HepG2 (cell line): ENCODE measurements at regions not wholly inside any gene's neighbourhood (a gene's known extent, or its start where the extent isn't known, plus 50 kb on each side); places are given as distances from the start of the nearest gene placed in this dataset.

ENCODE experiments used
- ATAC-seq: fragments of 200-7000 bp; cut with Tn5 transposase; 3 replicates; pipeline ENCODE4 v1.9.1; 2020; ENCODE audit warnings: mild to moderate bottlenecking, moderate library complexity
- BruUV-seq: library from RNA; stranded (reverse); fragments of 400-500 nt; replicated peaks from 2 replicates; lab custom pipeline; 2021; lab: Mats Ljungman, UMichigan
- CTCF ChIA-PET: fragments of 300-600 bp; formaldehyde crosslinking; extraction: SDS; loops from one replicate; lab custom pipeline; 2021; ENCODE audit warnings: low total read pairs, inconsistent platforms, low intra/inter-chr PET ratio; lab: Yijun Ruan, JAX
- POLR2A ChIA-PET: fragments of 350-600 bp; sonication (Branson Sonifier 250); formaldehyde crosslinking; loops from one replicate; lab custom pipeline; 2020; ENCODE audit warnings: antibody characterized with exemption, inconsistent platforms; lab: Yijun Ruan, JAX
- DNase-seq: peaks from one replicate; pipeline ENCODE4 v3.0.0-alpha.2; 2015; ENCODE audit warnings: low spot score
- FAIRE-seq: peaks from 3 replicates; lab custom pipeline; 2011; peaks lifted over from hg19 to GRCh38; lab: Jason Lieb, UNC
- H2AFZ ChIP-seq: one replicate; pipeline ENCODE4 v1.6.1; 2011; ENCODE audit warnings: low read length, inconsistent platforms
- H3K27ac ChIP-seq: fragments of 300-600 bp; 3 replicates; pipeline ENCODE4 v1.8.0; 2011; ENCODE audit warnings: mixed run types, mild to moderate bottlenecking, mixed read lengths, low read length, inconsistent platforms; ENCODE audit not compliant: insufficient read depth; ENCODE audit errors: extremely low read length
- H3K27me3 ChIP-seq, 2 experiments: fragments of 200-600 bp in 1 of 2; 2 replicates in 1 of 2; 3 replicates in 1 of 2; pipeline versions ENCODE4 v1.6.0 to v1.8.0; 2011; ENCODE audit warnings: low read length in 2 of 2, mild to moderate bottlenecking in 2 of 2, moderate library complexity in 2 of 2, inconsistent platforms in 1 of 2; ENCODE audit not compliant: insufficient read depth in 2 of 2, control insufficient read depth in 1 of 2
- H3K36me3 ChIP-seq, 2 experiments: fragments of 200-600 bp in 1 of 2; replicated peaks in 1 of 2; 2 replicates in 1 of 2; 3 replicates in 1 of 2; pipeline versions ENCODE4 v1.5.1 to v1.8.0; 2011; ENCODE audit warnings: low read length in 2 of 2, inconsistent platforms in 1 of 2; ENCODE audit not compliant: insufficient read depth in 2 of 2, control insufficient read depth in 1 of 2
- H3K4me1 ChIP-seq: 2 replicates; pipeline ENCODE4 v1.5.1; 2012; ENCODE audit warnings: low read length, inconsistent platforms; ENCODE audit not compliant: insufficient read depth
- H3K4me2 ChIP-seq: 2 replicates; pipeline ENCODE4 v1.6.0; 2011; ENCODE audit warnings: low read depth, low read length, inconsistent platforms
- H3K4me3 ChIP-seq, 3 experiments: fragments of 200-600 bp in 1 of 3; sonication (generic), shearing (Covaris generic) in 1 of 3; replicated peaks in 1 of 3; 2 replicates each; pipeline ENCODE4 v1.5.1; 2011 to 2016; ENCODE audit warnings: low read length in 3 of 3, inconsistent platforms in 2 of 3, low read depth in 2 of 3, mild to moderate bottlenecking in 2 of 3, control low read depth in 1 of 3, mixed read lengths in 1 of 3; ENCODE audit not compliant: insufficient read depth in 1 of 3
- H3K79me2 ChIP-seq: one replicate; pipeline ENCODE4 v1.6.1; 2011; ENCODE audit warnings: low read length, inconsistent platforms; ENCODE audit not compliant: insufficient read depth
- H3K9ac ChIP-seq: 2 replicates; pipeline ENCODE4 v1.6.0; 2011; ENCODE audit warnings: mild to moderate bottlenecking, low read depth, low read length, inconsistent platforms; ENCODE audit not compliant: insufficient read depth
- H3K9me3 ChIP-seq: 2 replicates; pipeline ENCODE4 v1.5.1; 2012; ENCODE audit warnings: mild to moderate bottlenecking, low read length
- H4K20me1 ChIP-seq: 2 replicates; pipeline ENCODE4 v1.6.0; 2011; ENCODE audit warnings: inconsistent platforms, mild to moderate bottlenecking, low read length, moderate library complexity; ENCODE audit not compliant: insufficient read depth
- ASH2L ChIP-seq: fragments of 300-600, 200-600 bp; sonication (generic); IDR thresholded peaks from 2 replicates; pipeline ENCODE4 v1.7.0; 2017; ENCODE audit warnings: low read depth, mild to moderate bottlenecking, moderate library complexity, mixed read lengths, low read length; ENCODE audit not compliant: insufficient read length
- DMAP1 ChIP-seq: IDR thresholded peaks from 2 replicates; pipeline ENCODE4 v1.6.1; 2016
- FUBP1 ChIP-seq: sonication (generic); formaldehyde crosslinking; IDR thresholded peaks from 2 replicates; pipeline ENCODE4 v1.5.1; 2020; ENCODE audit warnings: missing genetic modification reagents, mild to moderate bottlenecking, borderline replicate concordance
- MAZ ChIP-seq, 2 experiments: sonication (generic) in 1 of 2; formaldehyde crosslinking in 1 of 2; IDR thresholded peaks; 2 replicates each; pipeline versions ENCODE4 v1.5.0 to v1.6.1; 2012 to 2020; ENCODE audit warnings: low read depth in 2 of 2, mild to moderate bottlenecking in 2 of 2, borderline replicate concordance in 1 of 2, improper control_type of control experiment in 1 of 2, low read length in 1 of 2, missing genetic modification reagents in 1 of 2, moderate library complexity in 1 of 2
- NFKB2 ChIP-seq: sonication (generic); formaldehyde crosslinking; IDR thresholded peaks from 2 replicates; pipeline ENCODE4 v1.4.0; 2020; ENCODE audit warnings: missing genetic modification reagents, borderline replicate concordance
- NR2F2 ChIP-seq: IDR thresholded peaks from 2 replicates; pipeline ENCODE4 v1.6.1; 2012; ENCODE audit warnings: low read depth, inconsistent platforms, borderline replicate concordance
- RFXANK ChIP-seq: IDR thresholded peaks from 2 replicates; pipeline ENCODE4 v1.6.1; 2016
- SPEN ChIP-seq: sonication (generic); formaldehyde crosslinking; IDR thresholded peaks from 2 replicates; pipeline ENCODE4 v1.5.1; 2020; ENCODE audit warnings: low read depth, mild to moderate bottlenecking, missing genetic modification reagents
- TBX2 ChIP-seq: sonication (generic); formaldehyde crosslinking; IDR thresholded peaks from 2 replicates; pipeline ENCODE4 v1.5.0; 2020; ENCODE audit warnings: missing genetic modification reagents, mild to moderate bottlenecking, borderline replicate concordance
- TEAD3 ChIP-seq: optimal IDR thresholded peaks from 2 replicates; pipeline ENCODE3; 2016; ENCODE audit warnings: borderline replicate concordance
- ZBTB7B ChIP-seq: sonication (generic); formaldehyde crosslinking; IDR thresholded peaks from 2 replicates; pipeline ENCODE4 v1.4.0; 2020; ENCODE audit warnings: missing genetic modification reagents
- ZNF3 ChIP-seq: IDR thresholded peaks from 2 replicates; pipeline ENCODE4 v1.7.0; 2017; ENCODE audit warnings: inconsistent platforms
- ZNF543 ChIP-seq: sonication (generic); formaldehyde crosslinking; IDR thresholded peaks from 2 replicates; pipeline ENCODE4 v1.4.0; 2020; ENCODE audit warnings: mild to moderate bottlenecking, missing genetic modification reagents
- ZNF7 ChIP-seq: IDR thresholded peaks from 2 replicates; pipeline ENCODE4 v1.6.1; 2016; ENCODE audit warnings: missing biosample characterization, missing genetic modification reagents
- WGBS: methylation state at CpG from one replicate; pipeline ENCODE4 v1.1.6; 2017; ENCODE audit warnings: low lambda C conversion rate; 5-methylcytosine and 5-hydroxymethylcytosine counted together
- in situ Hi-C: cut with HindIII; loops from 2 replicates; pipeline ENCODE4 v1.10.0; 2017; ENCODE audit warnings: low pct_unique_long_range_greater_than_20kb; ENCODE audit not compliant: extremely low pct_ligation_motif_present
- intact Hi-C: fragments of 100-400 bp; cut with micrococcal nuclease; formaldehyde crosslinking; loops from one replicate; pipeline ENCODE4 v1.10.0; 2022; ENCODE audit not compliant: unreplicated experiment
- TF ChIP-seq, protein P1 (sequence below): IDR thresholded peaks from 2 replicates; pipeline ENCODE4 v1.6.1; 2016; ENCODE audit warnings: mild to moderate bottlenecking, missing biosample characterization, missing genetic modification reagents
- TF ChIP-seq, protein P2 (sequence below): IDR thresholded peaks from 2 replicates; pipeline ENCODE4 v1.6.1; 2016; ENCODE audit warnings: low read depth

DNA sequence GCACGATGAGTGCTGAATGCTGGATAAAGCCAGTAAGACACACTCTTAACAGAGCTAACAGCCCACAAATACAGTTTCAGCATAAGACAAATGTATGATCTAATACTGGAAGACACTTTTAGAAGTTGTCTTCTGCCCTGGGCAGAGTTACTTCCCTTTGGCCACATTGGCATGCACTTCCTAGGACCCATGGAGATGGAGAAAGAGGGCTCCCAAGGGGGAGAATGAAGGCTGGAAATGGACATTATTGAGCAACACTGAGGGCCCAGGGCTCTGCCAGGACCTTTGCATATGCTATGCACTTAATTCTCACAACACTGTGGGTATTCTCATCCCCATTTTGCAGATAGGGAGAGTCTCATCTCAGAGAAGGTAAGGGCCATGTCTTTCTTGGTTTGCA is 123.1 kb downstream of the ADAMTS15 start:
- in situ Hi-C loops (no loop called here), intact Hi-C loops (no loop called here)
- Histone ChIP-seq H3K4me2 (no peak overlapping the region), H3K27ac (no peak overlapping the region), H3K4me1 (no peaks in the 10 kb centered on the region), H3K36me3 (no peaks in the 10 kb centered on the region), H3K79me2 (no peaks in the 10 kb centered on the region), H3K4me3 (no peak overlapping the region), H4K20me1 (no peaks in the 10 kb centered on the region), H3K9me3 (no peaks in the 10 kb centered on the region), H3K9ac (no peak overlapping the region), H3K27me3 (peaks cover 0 to 4% of the 10 kb centered on the region in 2 experiments; a peak in 1 of 5 replicates), H2AFZ (no peak overlapping the region)
- BruUV-seq: no TSS peak
- 17% methylated on average over 1 of the region's 1 CpG for WGBS
- TF ChIP-seq ZNF7 (CRISPR knock-in tag) (no peak), SPEN (no peak), ASH2L (no peak), ZNF3 (CRISPR knock-in tag) (no peak), TBX2 (CRISPR knock-in tag) (no peak), ZNF543 (CRISPR knock-in tag) (no peak)
- POLR2A ChIA-PET: no interaction called here
- no peak for FAIRE-seq
- CTCF ChIA-PET: no interaction called here
- ATAC-seq: no peak
- DNase-seq: no peak

DNA sequence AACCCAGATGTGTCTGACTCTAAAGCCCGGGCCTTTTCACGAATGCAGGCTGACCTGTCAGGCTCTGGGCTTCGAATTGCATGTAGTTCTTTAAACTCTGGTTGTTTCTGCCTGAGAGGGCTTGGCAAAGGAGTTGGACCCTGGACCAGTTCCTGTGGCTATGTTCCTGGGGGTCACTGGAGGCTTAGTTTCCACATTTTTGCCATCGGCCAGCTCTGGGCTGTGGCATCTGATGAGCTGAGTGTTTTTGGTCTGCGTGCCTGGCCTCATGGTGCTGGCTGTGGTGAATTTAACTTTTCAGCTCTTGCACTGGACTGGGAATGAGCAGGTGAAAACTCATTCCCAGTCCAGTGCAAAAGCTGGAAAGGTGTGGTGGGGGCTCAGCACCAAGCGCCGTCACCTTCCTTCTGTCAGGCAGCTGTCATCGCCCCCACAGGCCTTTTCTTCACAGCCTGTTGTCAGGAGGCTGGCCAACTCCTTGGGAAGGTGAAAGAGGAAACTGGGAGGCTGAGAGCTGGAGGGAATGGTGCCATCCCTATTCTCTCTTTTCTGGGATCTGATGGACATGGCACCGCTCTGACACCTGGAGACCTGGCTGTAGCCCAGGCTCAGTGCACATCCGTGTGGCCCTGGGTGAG is 123.6 kb downstream of the ADAMTS15 start:
- Histone ChIP-seq H3K9ac (no peak overlapping the region), H2AFZ (no peak overlapping the region), H3K4me2 (no peak overlapping the region), H3K36me3 (no peaks in the 10 kb centered on the region), H3K4me3 (no peak overlapping the region), H4K20me1 (no peaks in the 10 kb centered on the region), H3K27ac (no peak overlapping the region), H3K27me3 (peaks cover 0 to 4% of the 10 kb centered on the region in 2 experiments; a peak in 1 of 5 replicates), H3K4me1 (no peaks in the 10 kb centered on the region), H3K79me2 (no peaks in the 10 kb centered on the region), H3K9me3 (no peaks in the 10 kb centered on the region)
- ATAC-seq: no peak
- BruUV-seq: no TSS peak
- 24% methylated on average over 7 of the region's 10 CpGs for WGBS
- no peak for DNase-seq
- POLR2A ChIA-PET: no interaction called here
- in situ Hi-C loops (no loop called here), intact Hi-C loops (loop anchor here (1.0 kb wide), 1 partner anchor 21 kb away; no protein-coding TSS in a partner anchor)
- CTCF ChIA-PET: no interaction called here
- FAIRE-seq: no peak
- TF ChIP-seq, protein P1, sequence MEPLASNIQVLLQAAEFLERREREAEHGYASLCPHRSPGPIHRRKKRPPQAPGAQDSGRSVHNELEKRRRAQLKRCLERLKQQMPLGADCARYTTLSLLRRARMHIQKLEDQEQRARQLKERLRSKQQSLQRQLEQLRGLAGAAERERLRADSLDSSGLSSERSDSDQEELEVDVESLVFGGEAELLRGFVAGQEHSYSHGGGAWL (CRISPR knock-in tag): no peak
- TF ChIP-seq NFKB2 (CRISPR knock-in tag) (no peak), NR2F2 (no peak), TEAD3 (no peak), FUBP1 (no peak), DMAP1 (CRISPR knock-in tag) (no peak), MAZ (IDR thresholded peaks at IDR 0.05; ENCODE audit: borderline replicate concordance, low read depth, low read length) (no peak), MAZ (CRISPR knock-in tag; IDR thresholded peaks at IDR 0.05; ENCODE audit: low read depth) (no peak), ZBTB7B (no peak), RFXANK (CRISPR knock-in tag) (no peak)
- TF ChIP-seq, protein P2, sequence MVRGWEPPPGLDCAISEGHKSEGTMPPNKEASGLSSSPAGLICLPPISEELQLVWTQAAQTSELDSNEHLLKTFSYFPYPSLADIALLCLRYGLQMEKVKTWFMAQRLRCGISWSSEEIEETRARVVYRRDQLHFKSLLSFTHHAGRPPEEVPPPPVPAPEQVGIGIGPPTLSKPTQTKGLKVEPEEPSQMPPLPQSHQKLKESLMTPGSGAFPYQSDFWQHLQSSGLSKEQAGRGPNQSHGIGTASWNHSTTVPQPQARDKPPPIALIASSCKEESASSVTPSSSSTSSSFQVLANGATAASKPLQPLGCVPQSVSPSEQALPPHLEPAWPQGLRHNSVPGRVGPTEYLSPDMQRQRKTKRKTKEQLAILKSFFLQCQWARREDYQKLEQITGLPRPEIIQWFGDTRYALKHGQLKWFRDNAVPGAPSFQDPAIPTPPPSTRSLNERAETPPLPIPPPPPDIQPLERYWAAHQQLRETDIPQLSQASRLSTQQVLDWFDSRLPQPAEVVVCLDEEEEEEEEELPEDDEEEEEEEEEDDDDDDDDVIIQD (CRISPR knock-in tag): no peak
